PFSK-1 (cell line): ENCODE measurements at regions not wholly inside any gene's neighbourhood (a gene's known extent, or its start where the extent isn't known, plus 50 kb on each side); places are given as distances from the start of the nearest gene placed in this dataset.

Experiments used
- FOXP2 ChIP-seq: optimal IDR thresholded peaks from 2 replicates; pipeline ENCODE3; 2011; ENCODE audit warnings: borderline replicate concordance, control low read depth, inconsistent platforms; ENCODE audit not compliant: insufficient read depth; ENCODE audit errors: extremely low read length, extremely low read depth
- POLR2AphosphoS5 ChIP-seq: IDR thresholded peaks from 2 replicates; pipeline ENCODE4 v1.6.1; 2012; ENCODE audit warnings: low read depth, mild to moderate bottlenecking, control low read depth, low read length, moderate library complexity
- REST ChIP-seq, 2 experiments: IDR thresholded peaks; 2 replicates each; pipeline versions ENCODE4 v1.6.1 to v1.8.0; 2011 to 2012; ENCODE audit warnings: low read depth in 2 of 2, low read length in 2 of 2, control low read depth in 1 of 2, inconsistent platforms in 1 of 2, mild to moderate bottlenecking in 1 of 2, moderate library complexity in 1 of 2; ENCODE audit not compliant: insufficient read depth in 1 of 2
- SIN3A ChIP-seq: IDR thresholded peaks from 2 replicates; pipeline ENCODE4 v1.6.1; 2012; ENCODE audit warnings: mild to moderate bottlenecking, low read length, moderate library complexity, borderline replicate concordance; ENCODE audit not compliant: insufficient read depth
- TAF1 ChIP-seq: IDR thresholded peaks from 2 replicates; pipeline ENCODE4 v1.6.1; 2012; ENCODE audit warnings: low read length, control low read depth, borderline replicate concordance; ENCODE audit not compliant: insufficient read depth

GRCh38 chr3:162647321-162647720, 1150.7 kb downstream of the OTOL1 start:
- no peak for TF ChIP-seq SIN3A
- TF ChIP-seq REST (IDR thresholded peaks at IDR 0.05; ENCODE audit: insufficient read depth in 1 of 2, low read depth in 2 of 2, low read length in 2 of 2) = no peak
- TF ChIP-seq TAF1 = no peak
- no peak for TF ChIP-seq POLR2AphosphoS5
- no peak for TF ChIP-seq FOXP2

GRCh38 chr3:162658003-162658402, 1161.4 kb downstream of the OTOL1 start:
- TF ChIP-seq POLR2AphosphoS5 (no peak), TAF1 (no peak), REST (IDR thresholded peaks at IDR 0.05; ENCODE audit: insufficient read depth in 1 of 2, low read depth in 2 of 2, low read length in 2 of 2) (no peak), FOXP2 (no peak), SIN3A (no peak)

GRCh38 chr3:162665684-162666391, 1169.2 kb downstream of the OTOL1 start:
- no peak for TF ChIP-seq SIN3A
- TF ChIP-seq REST (IDR thresholded peaks at IDR 0.05; ENCODE audit: insufficient read depth in 1 of 2, low read depth in 2 of 2, low read length in 2 of 2) = no peak
- TF ChIP-seq TAF1 = no peak
- TF ChIP-seq POLR2AphosphoS5 = no peak
- no peak for TF ChIP-seq FOXP2

- TF ChIP-seq POLR2AphosphoS5 (no peak), TAF1 (no peak), REST (IDR thresholded peaks at IDR 0.05; ENCODE audit: insufficient read depth in 1 of 2, low read depth in 2 of 2, low read length in 2 of 2) (no peak), FOXP2 (no peak), SIN3A (no peak)
Measured at GRCh38 chr3:162666835-162667234, 1170.2 kb downstream of the OTOL1 start.

GRCh38 chr3:162670181-162670580, 1173.6 kb downstream of the OTOL1 start:
- no peak for TF ChIP-seq TAF1
- no peak for TF ChIP-seq FOXP2
- TF ChIP-seq POLR2AphosphoS5 = no peak
